HFF-Myc (cell line): ENCODE measurements at regions not wholly inside any gene's neighbourhood (a gene's known extent, or its start where the extent isn't known, plus 50 kb on each side); places are given as distances from the start of the nearest gene placed in this dataset.

Source experiments
- DNase-seq: peaks from one replicate; pipeline ENCODE4 v3.0.0-alpha.2; 2011; ENCODE audit warnings: low read depth; ENCODE audit errors: extremely low read depth
- H3K4me3 ChIP-seq: replicated peaks from 2 replicates; pipeline ENCODE4 v1.5.1; 2011; ENCODE audit warnings: low read depth, mild to moderate bottlenecking, control low read depth, low read length
- TF ChIP-seq, protein P1 (sequence below): IDR thresholded peaks from 2 replicates; pipeline ENCODE4 v1.5.1; 2012; ENCODE audit warnings: mild to moderate bottlenecking, low read depth, low read length, control low read depth; ENCODE audit errors: missing control alignments

DNA sequence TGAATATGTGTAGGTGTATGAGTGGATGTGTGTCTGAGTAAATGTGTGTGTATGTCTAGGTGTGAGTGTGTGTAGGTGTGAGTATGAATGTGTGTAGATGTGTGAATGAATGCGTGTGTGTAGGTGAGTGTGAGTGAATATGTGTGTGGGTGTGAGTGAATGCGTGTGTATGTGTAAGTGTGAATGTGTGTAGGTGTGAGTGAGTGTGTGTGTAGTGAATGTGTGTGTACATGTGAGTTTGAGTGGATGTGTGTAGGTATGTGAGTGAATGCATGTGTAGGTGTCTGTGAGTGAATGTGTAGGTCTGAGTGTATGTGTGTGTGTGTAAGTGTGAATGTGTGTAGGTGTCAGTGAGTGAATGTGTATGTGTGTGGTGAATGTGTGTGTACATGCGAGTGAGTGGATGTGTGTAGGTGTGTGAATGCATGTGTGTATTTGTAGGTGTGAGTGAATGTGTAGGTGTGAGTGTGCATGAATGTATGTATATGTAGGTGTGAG, 201.0 kb upstream of the ZNF536 start:
- TF ChIP-seq, protein P1, sequence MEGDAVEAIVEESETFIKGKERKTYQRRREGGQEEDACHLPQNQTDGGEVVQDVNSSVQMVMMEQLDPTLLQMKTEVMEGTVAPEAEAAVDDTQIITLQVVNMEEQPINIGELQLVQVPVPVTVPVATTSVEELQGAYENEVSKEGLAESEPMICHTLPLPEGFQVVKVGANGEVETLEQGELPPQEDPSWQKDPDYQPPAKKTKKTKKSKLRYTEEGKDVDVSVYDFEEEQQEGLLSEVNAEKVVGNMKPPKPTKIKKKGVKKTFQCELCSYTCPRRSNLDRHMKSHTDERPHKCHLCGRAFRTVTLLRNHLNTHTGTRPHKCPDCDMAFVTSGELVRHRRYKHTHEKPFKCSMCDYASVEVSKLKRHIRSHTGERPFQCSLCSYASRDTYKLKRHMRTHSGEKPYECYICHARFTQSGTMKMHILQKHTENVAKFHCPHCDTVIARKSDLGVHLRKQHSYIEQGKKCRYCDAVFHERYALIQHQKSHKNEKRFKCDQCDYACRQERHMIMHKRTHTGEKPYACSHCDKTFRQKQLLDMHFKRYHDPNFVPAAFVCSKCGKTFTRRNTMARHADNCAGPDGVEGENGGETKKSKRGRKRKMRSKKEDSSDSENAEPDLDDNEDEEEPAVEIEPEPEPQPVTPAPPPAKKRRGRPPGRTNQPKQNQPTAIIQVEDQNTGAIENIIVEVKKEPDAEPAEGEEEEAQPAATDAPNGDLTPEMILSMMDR, result no peak
- H3K4me3 ChIP-seq, result no peak overlapping the region
- no peak for DNase-seq

- TF ChIP-seq, protein P1, result no peak
These were observed 200.2 kb upstream of the ZNF536 start for GRCh38 chr19:30171795-30172612.

GRCh38 chr19:30172613-30173242, 199.5 kb upstream of the ZNF536 start:
- DNase-seq, result no peak
- TF ChIP-seq, protein P1, result no peak
- no peak overlapping the region for H3K4me3 ChIP-seq

More at GRCh38 chr19:30171795-30172612, 200.2 kb upstream of the ZNF536 start:
- DNase-seq, result no peak
- no peak overlapping the region for H3K4me3 ChIP-seq

DNA sequence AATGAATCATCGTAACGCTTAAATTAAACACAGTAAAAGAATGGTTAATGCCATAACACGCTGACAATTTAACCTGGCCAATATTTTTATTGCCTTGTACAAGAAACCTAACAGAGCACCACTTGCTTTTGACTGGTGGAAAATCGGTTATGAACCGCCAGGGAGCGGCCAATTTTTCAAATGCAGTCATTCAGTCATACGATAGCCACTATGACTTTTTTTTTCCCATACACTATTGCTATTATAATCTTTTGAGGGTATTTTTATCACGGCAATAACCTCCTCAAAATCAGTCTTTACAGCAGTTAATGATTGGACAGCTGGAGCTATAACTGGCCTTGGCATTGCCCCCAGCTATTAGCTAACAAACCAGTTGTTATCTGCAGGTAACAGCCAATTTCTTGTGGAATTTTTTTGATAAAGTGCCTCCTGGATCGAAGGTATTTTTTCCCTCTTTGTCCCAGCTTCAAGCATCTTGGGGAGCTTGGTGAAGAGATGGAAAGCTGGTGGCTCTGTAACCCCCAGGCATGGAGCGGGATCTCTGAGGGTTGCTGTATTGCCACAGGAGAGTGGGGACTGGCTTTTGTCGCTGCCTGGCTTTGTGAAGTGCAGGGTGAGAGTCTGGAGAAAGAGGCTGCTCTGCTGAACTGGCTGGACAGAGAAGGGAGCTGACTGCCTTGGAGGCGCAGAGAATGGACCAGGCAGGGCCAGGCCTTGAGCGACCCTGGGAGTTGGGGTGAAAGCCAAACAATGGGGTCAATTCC, 198.4 kb upstream of the ZNF536 start:
- H3K4me3 ChIP-seq, result no peak overlapping the region

DNA sequence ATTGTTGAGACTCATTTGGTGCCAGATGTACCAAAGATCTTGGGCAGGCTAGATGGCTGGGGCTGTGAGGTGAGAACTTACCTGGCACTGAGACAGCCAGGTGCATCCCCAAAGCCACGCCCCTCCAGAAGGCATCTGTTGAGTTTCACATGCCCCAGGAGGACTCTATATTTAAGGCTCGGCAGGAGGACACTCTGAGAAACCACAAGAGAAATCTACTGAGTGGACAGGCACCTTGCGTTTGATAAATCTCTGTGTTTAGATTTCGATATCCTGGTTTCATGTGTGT, 197.9 kb upstream of the ZNF536 start:
- DNase-seq, result no peak
- TF ChIP-seq, protein P1, result no peak
- no peak overlapping the region for H3K4me3 ChIP-seq

More for the DNA sequence above, 198.4 kb upstream of the ZNF536 start:
- TF ChIP-seq, protein P1, result no peak
- DNase-seq, result no peak

DNA sequence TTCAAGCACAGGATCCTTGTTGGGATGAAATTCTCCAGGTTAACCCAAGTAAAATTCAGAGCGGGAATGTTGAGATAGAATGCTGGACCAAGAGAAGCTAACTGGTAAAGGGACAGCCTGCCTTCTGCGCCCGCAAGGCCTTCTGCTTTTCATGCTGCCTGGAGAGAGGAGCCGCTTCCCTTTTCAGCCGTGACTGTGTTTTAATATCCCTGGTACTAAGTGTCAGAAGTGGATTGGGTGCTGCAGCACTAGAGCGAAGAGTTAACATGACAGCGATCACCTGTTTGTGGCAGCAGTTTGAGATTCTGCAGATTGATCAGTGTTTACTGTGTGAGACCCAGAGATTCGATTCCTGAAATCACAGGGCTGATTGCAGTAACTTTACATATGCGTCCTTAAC, 197.4 kb upstream of the ZNF536 start:
- TF ChIP-seq, protein P1, result no peak
- no peak overlapping the region for H3K4me3 ChIP-seq
- no peak for DNase-seq
